Activated naive CD4-positive, alpha-beta T cell treated with anti-CD3 and anti-CD28 coated beads for 36 hours (primary cell): ENCODE measurements at regions not wholly inside any gene's neighbourhood (a gene's known extent, or its start where the extent isn't known, plus 50 kb on each side); places are given as distances from the start of the nearest gene placed in this dataset.
"Not testable (repeated sequence)": the region's sequence is repeated elsewhere in the genome, so short reads cannot be mapped to it uniquely, and the experiment has no call there.

Source experiments
- CTCF ChIA-PET: fragments of 350-600 bp; sonication (Branson Sonifier 250); formaldehyde crosslinking; loops from one replicate; lab custom pipeline; 2021; ENCODE audit warnings: antibody characterized with exemption; lab: Charles Lee
- DNase-seq: peaks from one replicate; pipeline ENCODE4 v3.0.0-alpha.2; 2020
- H3K27ac Mint-ChIP-seq: one replicate; pipeline ENCODE4 v1.8.0; 2021; ENCODE audit warnings: mild to moderate bottlenecking, mixed read lengths
- H3K27me3 Mint-ChIP-seq: one replicate; pipeline ENCODE4 v1.8.0; 2021; ENCODE audit warnings: low read depth, mixed read lengths
- H3K36me3 Mint-ChIP-seq: one replicate; pipeline ENCODE4 v1.8.0; 2021; ENCODE audit warnings: low read depth, mixed read lengths
- H3K4me1 Mint-ChIP-seq: one replicate; pipeline ENCODE4 v1.8.0; 2021; ENCODE audit warnings: low read depth, mixed read lengths
- H3K4me3 Mint-ChIP-seq: one replicate; pipeline ENCODE4 v1.8.0; 2021; ENCODE audit warnings: mild to moderate bottlenecking, moderate library complexity, mixed read lengths
- H3K9me3 Mint-ChIP-seq: one replicate; pipeline ENCODE4 v1.8.0; 2021; ENCODE audit warnings: mixed read lengths
- intact Hi-C: fragments of 100-400 bp; cut with micrococcal nuclease; formaldehyde crosslinking; loops from one replicate; pipeline ENCODE4 v1.15.1; 2023

GRCh38 chr16:72464597-72465368 is 292.8 kb upstream of the PMFBP1 start:
- no peak overlapping the region for H3K4me3 Mint-ChIP-seq
- H3K36me3 Mint-ChIP-seq: no peaks in the 10 kb centered on the region
- intact Hi-C loops: no loop called here
- no peaks in the 10 kb centered on the region for H3K4me1 Mint-ChIP-seq
- DNase-seq: no peak
- H3K9me3 Mint-ChIP-seq: peaks cover 2% of the 10 kb centered on the region
- no peaks in the 10 kb centered on the region for H3K27me3 Mint-ChIP-seq
- H3K27ac Mint-ChIP-seq: no peak overlapping the region
- CTCF ChIA-PET: interaction anchor here (0.8 to 1.0 kb wide), 2 partner anchors 9 to 13 kb away, joined by 3 read pairs; no protein-coding TSS in a partner anchor

GRCh38 chr16:72464052-72464451 is 292.1 kb upstream of the PMFBP1 start:
- H3K4me1 Mint-ChIP-seq: no peaks in the 10 kb centered on the region
- peaks cover 2% of the 10 kb centered on the region for H3K9me3 Mint-ChIP-seq
- CTCF ChIA-PET: interaction anchor here (1.0 kb wide), 1 partner anchor 10 kb away, joined by 3 read pairs; no protein-coding TSS in a partner anchor
- no peak overlapping the region for H3K27ac Mint-ChIP-seq
- no peaks in the 10 kb centered on the region for H3K36me3 Mint-ChIP-seq
- no peaks in the 10 kb centered on the region for H3K27me3 Mint-ChIP-seq
- no peak for DNase-seq
- intact Hi-C loops: no loop called here
- H3K4me3 Mint-ChIP-seq: no peak overlapping the region

- Mint-ChIP-seq H3K27me3 (no peaks in the 10 kb centered on the region), H3K4me3 (no peak overlapping the region), H3K27ac (no peak overlapping the region), H3K36me3 (peaks cover 3% of the 10 kb centered on the region), H3K4me1 (no peaks in the 10 kb centered on the region), H3K9me3 (peaks cover 12% of the 10 kb centered on the region)
- intact Hi-C loops: no loop called here
- no peak for DNase-seq
- CTCF ChIA-PET: interaction anchor here (1.6 kb wide), 1 partner anchor 333 kb away, joined by 3 read pairs; no protein-coding TSS in a partner anchor
These were observed 286.1 kb upstream of the PMFBP1 start for GRCh38 chr16:72458035-72458434.

- CTCF ChIA-PET: interaction anchor here (0.7 to 1.6 kb wide), 2 partner anchors 332 to 371 kb away, joined by 3 read pairs; no protein-coding TSS in a partner anchor
- peaks cover 12% of the 10 kb centered on the region for H3K9me3 Mint-ChIP-seq
- no peak for DNase-seq
- intact Hi-C loops: no loop called here
- no peak overlapping the region for H3K4me3 Mint-ChIP-seq
- H3K36me3 Mint-ChIP-seq: peaks cover 3% of the 10 kb centered on the region
- H3K27me3 Mint-ChIP-seq: no peaks in the 10 kb centered on the region
- H3K27ac Mint-ChIP-seq: no peak overlapping the region
- no peaks in the 10 kb centered on the region for H3K4me1 Mint-ChIP-seq
These were observed 285.4 kb upstream of the PMFBP1 start for GRCh38 chr16:72457243-72457940.

- H3K27me3 Mint-ChIP-seq: no peaks in the 10 kb centered on the region
- no peaks in the 10 kb centered on the region for H3K4me1 Mint-ChIP-seq
- no peak for DNase-seq
- intact Hi-C loops: no loop called here
- CTCF ChIA-PET: no interaction called here
- no peak overlapping the region for H3K4me3 Mint-ChIP-seq
- H3K36me3 Mint-ChIP-seq: peaks cover 3% of the 10 kb centered on the region
- H3K9me3 Mint-ChIP-seq: peaks cover 14% of the 10 kb centered on the region
- H3K27ac Mint-ChIP-seq: no peak overlapping the region
These were observed 284.0 kb upstream of the PMFBP1 start for GRCh38 chr16:72455743-72456659.

- H3K27me3 Mint-ChIP-seq, CTCF ChIA-PET, intact Hi-C loops, H3K4me1 Mint-ChIP-seq, DNase-seq, H3K36me3 Mint-ChIP-seq, H3K4me3 Mint-ChIP-seq, H3K27ac Mint-ChIP-seq: not testable (repeated sequence)
- peaks cover 19% of the 10 kb centered on the region for H3K9me3 Mint-ChIP-seq
These were observed 281.9 kb upstream of the PMFBP1 start for GRCh38 chr16:72453856-72454255.

- H3K4me3 Mint-ChIP-seq: no peak overlapping the region
- intact Hi-C loops: no loop called here
- no peak for DNase-seq
- H3K4me1 Mint-ChIP-seq: no peaks in the 10 kb centered on the region
- no peaks in the 10 kb centered on the region for H3K27me3 Mint-ChIP-seq
- CTCF ChIA-PET: no interaction called here
- H3K9me3 Mint-ChIP-seq: peaks cover 5% of the 10 kb centered on the region
- H3K27ac Mint-ChIP-seq: no peak overlapping the region
- no peaks in the 10 kb centered on the region for H3K36me3 Mint-ChIP-seq
These were observed 272.7 kb upstream of the PMFBP1 start for GRCh38 chr16:72444696-72445095.

GRCh38 chr16:72443809-72444208 is 271.9 kb upstream of the PMFBP1 start:
- H3K36me3 Mint-ChIP-seq: no peaks in the 10 kb centered on the region
- no peaks in the 10 kb centered on the region for H3K27me3 Mint-ChIP-seq
- CTCF ChIA-PET: interaction anchor here (0.6 kb wide), 1 partner anchor 77 kb away, joined by 3 read pairs; no protein-coding TSS in a partner anchor
- DNase-seq: no peak
- H3K27ac Mint-ChIP-seq: no peak overlapping the region
- peaks cover 5% of the 10 kb centered on the region for H3K9me3 Mint-ChIP-seq
- intact Hi-C loops: no loop called here
- H3K4me1 Mint-ChIP-seq: no peaks in the 10 kb centered on the region
- H3K4me3 Mint-ChIP-seq: no peak overlapping the region

GRCh38 chr16:72442385-72443158 is 270.6 kb upstream of the PMFBP1 start:
- Mint-ChIP-seq H3K4me3 (no peak overlapping the region), H3K9me3 (peaks cover 2% of the 10 kb centered on the region), H3K36me3 (no peaks in the 10 kb centered on the region), H3K27me3 (no peaks in the 10 kb centered on the region), H3K4me1 (no peaks in the 10 kb centered on the region), H3K27ac (no peak overlapping the region)
- CTCF ChIA-PET: interaction anchor here (0.6 kb wide), 1 partner anchor 24 kb away, joined by 3 read pairs; no protein-coding TSS in a partner anchor
- intact Hi-C loops: no loop called here
- no peak for DNase-seq

GRCh38 chr16:72437891-72438290 is 265.9 kb upstream of the PMFBP1 start:
- peaks cover 26% of the 10 kb centered on the region for H3K9me3 Mint-ChIP-seq
- H3K36me3 Mint-ChIP-seq: peaks cover 4% of the 10 kb centered on the region
- H3K4me1 Mint-ChIP-seq: no peaks in the 10 kb centered on the region
- no peaks in the 10 kb centered on the region for H3K27me3 Mint-ChIP-seq
- intact Hi-C loops: no loop called here
- DNase-seq: no peak
- no peak overlapping the region for H3K4me3 Mint-ChIP-seq
- no peak overlapping the region for H3K27ac Mint-ChIP-seq
- CTCF ChIA-PET: no interaction called here

- DNase-seq: no peak
- H3K27me3 Mint-ChIP-seq: no peaks in the 10 kb centered on the region
- intact Hi-C loops: no loop called here
- peaks cover 4% of the 10 kb centered on the region for H3K36me3 Mint-ChIP-seq
- H3K4me3 Mint-ChIP-seq: no peak overlapping the region
- H3K9me3 Mint-ChIP-seq: peaks cover 26% of the 10 kb centered on the region
- CTCF ChIA-PET: no interaction called here
- no peaks in the 10 kb centered on the region for H3K4me1 Mint-ChIP-seq
- no peak overlapping the region for H3K27ac Mint-ChIP-seq
These were observed 262.2 kb upstream of the PMFBP1 start for GRCh38 chr16:72434159-72434558.
